ENCODE measurements at regions not wholly inside any gene's neighbourhood (a gene's known extent, or its start where the extent isn't known, plus 50 kb on each side); places are given as distances from the start of the nearest gene placed in this dataset.

- Histone ChIP-seq H2AFZ (ENCODE audit: low read depth, low read length, poor library complexity, severe bottlenecking) (no peak overlapping the region), H3K9me2 (ENCODE audit: insufficient read depth) (no peaks in the 10 kb centered on the region), H3K36me3 (ENCODE audit: control insufficient read depth in 1 of 2, insufficient read depth in 2 of 2, low read length in 2 of 2) (no peaks in the 10 kb centered on the region), H3K27ac (ENCODE audit: low read depth, low read length) (no peak overlapping the region), H3K27me3 (ENCODE audit: insufficient read depth, low read length) (no peaks in the 10 kb centered on the region), H3K9me3 (ENCODE audit: control insufficient read depth in 1 of 2, insufficient read depth in 1 of 2, low read depth in 1 of 2, low read length in 2 of 2) (no peaks in the 10 kb centered on the region), H3K79me2 (ENCODE audit: insufficient read depth, low read length) (no peaks in the 10 kb centered on the region), H4K20me1 (ENCODE audit: insufficient read depth) (no peaks in the 10 kb centered on the region), H3K4me2 (ENCODE audit: low read length) (no peak overlapping the region), H3K9ac (ENCODE audit: low read length) (no peak overlapping the region), H3K4me3 (replicated peaks in 1 of 2; ENCODE audit: low read depth in 1 of 2, low read length in 2 of 2) (no peak overlapping the region), H3K4me1 (ENCODE audit: control insufficient read depth in 1 of 2, insufficient read depth in 2 of 2, low read length in 2 of 2) (no peaks in the 10 kb centered on the region)
- ChIA-PET POLR2A (no interaction called here), CTCF (no interaction called here), RAD21 (ENCODE audit: low non-redundant PET in 1 of 2, low total read pairs in 2 of 2, uncharacterized antibody in 2 of 2, unreplicated experiment in 2 of 2) (no interaction called here)
- no TSS peak for BruUV-seq (replicated peaks)
- TF ChIP-seq ZNF274 (IDR thresholded peaks at IDR 0.05; ENCODE audit: low read depth, low read length) (no peak), FOSL1 (IDR thresholded peaks at IDR 0.05; ENCODE audit: low read depth) (no peak), ATF3 (IDR thresholded peaks at IDR 0.05) (no peak), ELF1 (IDR thresholded peaks at IDR 0.05; ENCODE audit: borderline replicate concordance, low read depth) (no peak), SRF (IDR thresholded peaks at IDR 0.05; ENCODE audit: low read depth) (no peak), EGR1 (IDR thresholded peaks at IDR 0.05; ENCODE audit: low read depth) (no peak), YY1 (IDR thresholded peaks at IDR 0.05; ENCODE audit: extremely low read depth, insufficient replicate concordance, low read depth, low read length) (no peak), POLR2AphosphoS5 (IDR thresholded peaks at IDR 0.05; ENCODE audit: low read depth, low read length) (no peak), JUND (IDR thresholded peaks at IDR 0.05) (no peak), RAD21 (IDR thresholded peaks at IDR 0.05; ENCODE audit: low read depth) (no peak), CEBPB (IDR thresholded peaks at IDR 0.05; ENCODE audit: low read depth) (no peak), EZH2phosphoT487 (IDR thresholded peaks at IDR 0.05; ENCODE audit: borderline replicate concordance) (no peak), MAX (IDR thresholded peaks at IDR 0.05) (no peak), ZFX (IDR thresholded peaks at IDR 0.05) (no peak), POLR2A (IDR thresholded peaks at IDR 0.05; ENCODE audit: borderline replicate concordance, extremely low read depth, insufficient read depth, insufficient read length) (no peak), TCF7L2 (IDR thresholded peaks at IDR 0.05; ENCODE audit: borderline replicate concordance, extremely low read depth, insufficient read depth, insufficient read length) (no peak), CBX3 (IDR thresholded peaks at IDR 0.05; ENCODE audit: low read depth) (no peak)
- TF ChIP-seq, protein P1, sequence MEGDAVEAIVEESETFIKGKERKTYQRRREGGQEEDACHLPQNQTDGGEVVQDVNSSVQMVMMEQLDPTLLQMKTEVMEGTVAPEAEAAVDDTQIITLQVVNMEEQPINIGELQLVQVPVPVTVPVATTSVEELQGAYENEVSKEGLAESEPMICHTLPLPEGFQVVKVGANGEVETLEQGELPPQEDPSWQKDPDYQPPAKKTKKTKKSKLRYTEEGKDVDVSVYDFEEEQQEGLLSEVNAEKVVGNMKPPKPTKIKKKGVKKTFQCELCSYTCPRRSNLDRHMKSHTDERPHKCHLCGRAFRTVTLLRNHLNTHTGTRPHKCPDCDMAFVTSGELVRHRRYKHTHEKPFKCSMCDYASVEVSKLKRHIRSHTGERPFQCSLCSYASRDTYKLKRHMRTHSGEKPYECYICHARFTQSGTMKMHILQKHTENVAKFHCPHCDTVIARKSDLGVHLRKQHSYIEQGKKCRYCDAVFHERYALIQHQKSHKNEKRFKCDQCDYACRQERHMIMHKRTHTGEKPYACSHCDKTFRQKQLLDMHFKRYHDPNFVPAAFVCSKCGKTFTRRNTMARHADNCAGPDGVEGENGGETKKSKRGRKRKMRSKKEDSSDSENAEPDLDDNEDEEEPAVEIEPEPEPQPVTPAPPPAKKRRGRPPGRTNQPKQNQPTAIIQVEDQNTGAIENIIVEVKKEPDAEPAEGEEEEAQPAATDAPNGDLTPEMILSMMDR (IDR thresholded peaks at IDR 0.05 in 2 of 3, conservative IDR thresholded peaks at IDR 0.05 in 1 of 3; ENCODE audit: borderline replicate concordance in 1 of 3, insufficient read depth in 1 of 3, low read depth in 2 of 3, low read length in 2 of 3): no peak
- intact Hi-C loops (cut with micrococcal nuclease): no loop called here
- DNase-seq (ENCODE audit: low read depth, low spot score) (no peak), ATAC-seq (no peak)
Measured at GRCh38 chr3:150118219-150118618, 147.5 kb upstream of the PFN2 start.

Measured in HCT116 (cell line).